Stomach (tissue), 4 donors: ENCODE measurements at regions not wholly inside any gene's neighbourhood (a gene's known extent, or its start where the extent isn't known, plus 50 kb on each side); places are given as distances from the start of the nearest gene placed in this dataset.

Source experiments
- EP300 ChIP-seq: sonication (generic); formaldehyde crosslinking; IDR thresholded peaks from one replicate; pipeline ENCODE4 v1.6.1; 2017; ENCODE audit warnings: antibody characterized with exemption
- TF ChIP-seq, protein P1 (sequence below), 7 experiments: fragments of 450-650 bp in 4 of 7; fragments of 200-600 bp in 3 of 7; sonication (generic) in 3 of 7; IDR thresholded peaks; one replicate each; pipeline ENCODE4 v1.5.1; 2016 to 2019; ENCODE audit warnings: antibody characterized with exemption in 7 of 7, control low read depth in 2 of 7, mild to moderate bottlenecking in 1 of 7

DNA sequence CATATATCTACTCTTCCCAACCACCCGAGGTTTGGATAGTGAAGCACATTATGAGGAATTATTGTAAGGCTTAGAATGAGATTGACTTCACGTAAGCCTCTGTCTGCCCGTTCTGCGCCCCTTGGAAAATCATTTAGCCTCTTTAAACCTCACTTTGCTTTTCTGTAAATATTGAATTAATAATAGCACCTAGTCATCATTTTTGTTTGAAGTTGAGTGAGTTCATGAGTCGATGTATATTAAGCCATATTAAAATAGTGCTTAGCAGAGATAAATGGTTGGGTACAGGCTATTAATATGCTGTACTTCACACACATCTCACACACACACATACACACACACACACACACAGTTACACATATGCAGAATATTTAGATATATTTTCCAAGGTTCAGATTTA, 344.8 kb upstream of the EYS start:
- TF ChIP-seq, protein P1, sequence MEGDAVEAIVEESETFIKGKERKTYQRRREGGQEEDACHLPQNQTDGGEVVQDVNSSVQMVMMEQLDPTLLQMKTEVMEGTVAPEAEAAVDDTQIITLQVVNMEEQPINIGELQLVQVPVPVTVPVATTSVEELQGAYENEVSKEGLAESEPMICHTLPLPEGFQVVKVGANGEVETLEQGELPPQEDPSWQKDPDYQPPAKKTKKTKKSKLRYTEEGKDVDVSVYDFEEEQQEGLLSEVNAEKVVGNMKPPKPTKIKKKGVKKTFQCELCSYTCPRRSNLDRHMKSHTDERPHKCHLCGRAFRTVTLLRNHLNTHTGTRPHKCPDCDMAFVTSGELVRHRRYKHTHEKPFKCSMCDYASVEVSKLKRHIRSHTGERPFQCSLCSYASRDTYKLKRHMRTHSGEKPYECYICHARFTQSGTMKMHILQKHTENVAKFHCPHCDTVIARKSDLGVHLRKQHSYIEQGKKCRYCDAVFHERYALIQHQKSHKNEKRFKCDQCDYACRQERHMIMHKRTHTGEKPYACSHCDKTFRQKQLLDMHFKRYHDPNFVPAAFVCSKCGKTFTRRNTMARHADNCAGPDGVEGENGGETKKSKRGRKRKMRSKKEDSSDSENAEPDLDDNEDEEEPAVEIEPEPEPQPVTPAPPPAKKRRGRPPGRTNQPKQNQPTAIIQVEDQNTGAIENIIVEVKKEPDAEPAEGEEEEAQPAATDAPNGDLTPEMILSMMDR (IDR thresholded peaks at IDR 0.05), result no peak
- no peak for TF ChIP-seq EP300
